HG02884 (cell line): ENCODE measurements at regions not wholly inside any gene's neighbourhood (a gene's known extent, or its start where the extent isn't known, plus 50 kb on each side); places are given as distances from the start of the nearest gene placed in this dataset.

Source experiments
- ATAC-seq: cut with Tn5 transposase; IDR thresholded peaks from one replicate; pipeline ENCODE4 v1.9.1; 2021; ENCODE audit warnings: mild to moderate bottlenecking, moderate library complexity; ENCODE audit not compliant: unreplicated experiment

DNA sequence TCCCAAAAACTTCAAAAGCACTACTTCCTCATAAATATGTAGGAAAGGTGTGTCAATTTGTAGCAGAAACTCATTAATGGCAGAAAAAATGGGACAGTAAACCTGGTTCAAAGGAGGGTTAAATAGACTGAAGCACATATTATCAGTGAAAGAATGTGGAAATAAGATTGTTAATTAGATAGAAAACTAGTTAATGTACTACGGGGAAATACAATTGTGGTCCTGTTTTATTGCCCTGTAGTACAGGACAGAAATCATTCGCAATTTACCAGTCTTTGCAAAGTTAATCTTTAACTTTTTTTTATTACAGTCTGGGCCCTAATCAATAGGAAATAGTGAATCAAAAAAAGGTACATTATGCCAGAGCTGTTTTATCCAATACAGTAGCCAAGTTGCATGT lies 82.0 kb upstream of the PAK5 start:
- no peak for ATAC-seq

DNA sequence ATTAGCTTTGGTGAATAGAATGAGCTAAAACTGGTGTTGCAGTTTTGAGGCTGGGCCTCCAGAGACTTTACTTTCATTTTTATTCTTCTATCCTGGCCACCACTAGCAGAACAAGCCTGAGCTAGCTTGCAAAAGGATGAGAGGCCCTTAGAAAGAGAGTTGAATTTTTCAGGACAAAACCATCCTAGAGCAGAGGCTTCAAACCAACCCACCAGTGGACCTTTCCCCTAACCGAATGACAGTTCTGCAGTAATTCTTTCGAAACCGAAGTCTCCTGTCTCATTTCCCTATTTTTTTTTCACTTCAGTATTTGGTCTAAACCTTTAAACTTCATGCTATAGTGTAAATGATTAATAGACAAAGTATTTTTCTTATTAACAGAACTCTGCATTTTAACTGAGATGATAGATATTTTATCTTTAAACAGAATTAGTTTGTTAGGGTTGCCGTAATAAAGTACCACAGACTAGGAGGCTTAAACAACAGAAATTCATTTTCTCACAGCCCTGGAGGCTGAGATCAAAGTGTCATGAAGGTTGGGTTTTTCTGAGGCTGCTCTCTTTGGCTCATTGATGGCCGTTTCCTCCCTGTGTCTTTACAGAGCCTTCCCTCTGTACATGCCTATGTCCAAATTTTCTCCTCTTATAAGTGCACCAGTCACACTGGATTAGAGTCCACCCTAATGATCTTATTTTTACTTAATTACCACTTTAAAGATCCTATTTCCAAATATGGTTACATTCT lies 80.6 kb upstream of the PAK5 start:
- ATAC-seq = peak; percentile 91

DNA sequence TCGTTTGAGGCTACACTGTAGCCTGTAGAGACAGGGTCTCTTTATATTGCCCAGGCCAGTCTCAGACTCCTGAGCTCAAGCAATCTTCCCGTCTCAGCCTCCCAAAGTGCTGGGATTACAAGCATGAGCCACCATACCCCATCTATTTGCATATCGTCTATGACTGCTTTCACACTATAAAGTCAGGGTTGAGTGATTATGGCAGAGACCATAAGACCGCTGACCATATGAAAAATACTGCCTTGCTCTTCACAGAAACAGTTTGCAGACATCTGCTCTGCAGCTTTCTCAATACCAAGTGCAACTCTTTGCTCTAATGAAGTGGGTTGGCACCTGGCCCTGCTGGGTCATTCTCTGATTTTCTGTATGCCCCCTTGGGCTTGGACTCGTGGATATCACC lies 79.5 kb upstream of the PAK5 start:
- ATAC-seq = no peak

DNA sequence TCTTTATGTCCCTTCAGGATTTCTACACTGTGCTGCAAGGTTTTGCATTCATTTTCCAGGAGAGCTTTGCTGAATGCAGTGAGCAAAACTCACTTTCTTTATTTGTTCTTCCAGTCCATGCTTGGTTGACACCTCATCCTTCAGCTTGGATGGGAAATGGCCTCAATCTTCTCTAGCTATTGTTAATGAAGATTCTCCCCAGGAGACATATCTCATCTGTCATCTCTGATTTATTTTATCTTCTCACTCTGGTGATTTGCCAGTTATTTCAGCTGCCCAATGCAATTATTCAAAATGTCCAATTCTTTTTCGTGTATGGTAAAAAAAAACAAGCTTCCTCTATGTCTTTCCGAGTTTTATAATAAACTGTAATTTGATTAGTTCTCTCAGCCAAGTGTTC lies 77.9 kb upstream of the PAK5 start:
- ATAC-seq = no peak

DNA sequence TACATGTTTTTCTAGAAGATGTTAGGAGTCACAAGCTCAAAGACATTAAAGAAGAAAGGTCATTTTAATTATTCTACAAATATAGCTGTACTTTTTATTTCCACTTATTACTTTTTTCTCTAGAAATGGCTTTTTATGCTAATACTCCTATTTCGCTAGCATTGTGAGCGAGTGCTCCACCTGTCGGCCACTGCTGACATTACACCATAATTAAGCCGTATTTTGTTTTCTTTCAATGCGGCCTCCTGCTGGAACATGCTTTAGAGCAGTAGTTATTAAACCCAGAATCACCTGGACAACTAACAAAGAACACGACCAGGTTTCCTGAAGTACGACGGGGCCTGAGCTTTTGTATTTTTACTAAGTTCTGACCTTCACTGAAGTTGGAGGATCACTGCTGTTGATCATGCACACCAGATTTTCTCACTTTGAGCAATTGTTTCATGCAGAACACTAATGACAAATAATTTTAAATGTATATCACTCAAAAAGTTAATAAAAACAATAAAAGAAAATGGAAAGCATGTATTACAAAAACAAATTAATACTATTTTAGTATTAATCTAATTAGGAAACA lies 74.1 kb upstream of the PAK5 start:
- ATAC-seq = no peak

DNA sequence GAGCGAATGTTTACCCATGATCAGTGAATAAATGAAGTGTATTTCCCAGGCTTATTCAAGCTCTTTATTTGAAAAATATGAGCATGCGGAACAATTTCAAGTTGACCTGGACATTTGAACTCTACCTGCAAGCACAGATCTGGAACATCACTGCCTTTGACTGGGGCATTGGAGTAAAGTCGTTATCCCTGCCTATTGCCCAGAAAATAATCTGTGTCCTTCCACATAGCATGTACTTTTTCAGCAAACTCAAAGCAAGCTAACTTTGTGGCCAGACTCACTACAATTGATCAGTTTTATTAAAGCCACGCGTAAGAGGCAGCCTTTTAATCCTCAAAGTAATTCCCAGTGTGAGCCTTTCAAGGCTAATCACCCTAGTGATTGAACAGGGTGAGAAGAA lies 73.4 kb upstream of the PAK5 start:
- no peak for ATAC-seq

DNA sequence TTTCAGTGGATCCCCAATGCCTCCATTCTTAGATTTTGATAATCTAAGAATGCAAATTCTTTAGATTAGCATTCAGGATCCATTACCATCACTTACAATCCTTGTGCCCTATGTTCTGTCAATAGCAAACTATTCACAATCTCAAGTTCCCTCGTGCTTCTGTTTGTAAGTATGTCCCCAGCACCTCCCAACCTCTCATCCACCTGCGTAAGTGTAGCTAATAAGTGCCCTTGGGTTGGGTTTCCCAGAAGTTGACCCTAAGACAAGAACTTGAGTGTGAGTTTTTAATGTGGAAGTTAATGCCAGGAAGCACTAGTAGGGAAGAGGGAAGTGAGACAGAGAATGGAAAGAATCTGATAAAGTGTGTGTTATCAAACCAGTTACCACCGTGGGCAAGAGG lies 72.6 kb upstream of the PAK5 start:
- no peak for ATAC-seq

DNA sequence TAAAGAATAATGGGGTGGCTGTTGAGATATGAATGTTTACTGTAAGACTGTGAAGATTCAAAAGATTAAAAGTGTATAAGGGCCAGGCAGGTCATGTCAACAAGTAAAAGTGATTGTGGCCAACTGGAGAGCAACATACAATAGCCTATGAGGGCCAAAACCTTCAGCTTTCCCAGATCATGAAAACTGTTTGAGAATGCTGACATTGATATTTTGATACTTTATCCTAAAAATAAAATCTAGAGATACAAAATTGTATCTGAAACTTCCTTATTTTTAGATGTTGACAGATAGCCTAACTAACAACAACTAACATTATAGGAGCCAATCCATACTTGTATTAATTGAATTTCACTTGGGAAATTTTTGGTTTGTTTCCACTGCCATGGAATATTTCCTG lies 70.3 kb upstream of the PAK5 start:
- no peak for ATAC-seq

DNA sequence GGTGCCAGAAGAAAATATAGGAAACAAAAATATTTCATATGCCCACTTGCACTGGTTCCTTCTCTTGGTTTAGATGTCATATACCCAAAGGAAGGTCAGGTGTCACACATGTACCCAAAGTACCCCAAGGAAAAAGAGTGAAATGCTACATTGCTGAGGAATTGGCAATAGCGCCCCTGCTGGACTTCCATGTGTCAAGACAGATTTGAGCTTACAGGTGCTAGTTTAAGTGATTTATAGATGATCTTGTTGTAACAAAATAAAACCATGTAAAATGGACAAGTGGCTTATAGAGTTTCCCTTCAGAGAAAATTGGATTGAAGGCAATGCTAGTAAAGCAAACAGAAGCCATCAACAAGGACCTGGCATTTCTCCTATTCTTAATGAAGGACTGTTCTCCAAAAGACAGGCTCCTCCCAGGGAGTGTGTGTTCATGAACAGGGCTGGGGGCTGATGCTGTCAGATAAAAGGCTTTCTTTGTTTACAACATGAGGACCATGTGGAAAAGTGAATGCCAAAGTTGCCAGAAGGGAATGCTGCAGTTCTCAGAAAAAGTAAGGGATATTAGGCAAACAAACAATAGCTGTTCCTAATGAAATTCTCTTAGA lies 64.3 kb upstream of the PAK5 start:
- no peak for ATAC-seq

DNA sequence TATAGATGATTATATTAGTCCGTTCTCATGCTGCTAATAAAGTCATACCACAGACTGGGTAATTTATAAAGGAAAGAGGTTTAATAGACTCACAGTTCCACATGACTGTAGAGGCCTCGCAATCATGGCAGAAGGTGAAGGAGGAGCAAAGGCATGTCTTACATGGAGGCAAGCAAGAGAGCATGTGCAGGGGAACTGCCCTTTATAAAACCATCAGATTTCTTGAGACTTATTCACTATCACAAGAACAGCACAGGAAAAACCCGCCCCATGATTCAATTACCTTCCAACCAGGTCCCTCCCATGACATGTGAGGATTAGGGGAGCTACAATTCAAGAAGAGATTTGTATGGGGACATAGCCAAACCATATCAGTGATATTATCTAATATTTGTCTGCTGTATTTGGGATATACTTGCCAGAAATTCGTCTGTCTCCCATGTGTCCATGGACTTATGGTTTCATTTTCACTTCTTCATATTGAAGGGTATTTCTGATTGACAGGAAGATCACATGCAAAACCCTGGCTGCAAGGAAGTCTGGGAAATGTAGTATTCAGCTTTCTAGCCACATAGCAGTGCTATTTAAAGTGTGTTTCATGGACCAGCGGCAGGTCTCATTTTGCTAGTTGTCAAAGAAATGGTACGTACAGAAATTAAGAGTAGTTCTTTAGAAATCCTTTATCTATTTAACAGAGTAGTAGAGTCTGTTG lies 50.5 kb upstream of the PAK5 start:
- no peak for ATAC-seq
